ENCODE measurements at regions not wholly inside any gene's neighbourhood (a gene's known extent, or its start where the extent isn't known, plus 50 kb on each side); places are given as distances from the start of the nearest gene placed in this dataset.

DNA sequence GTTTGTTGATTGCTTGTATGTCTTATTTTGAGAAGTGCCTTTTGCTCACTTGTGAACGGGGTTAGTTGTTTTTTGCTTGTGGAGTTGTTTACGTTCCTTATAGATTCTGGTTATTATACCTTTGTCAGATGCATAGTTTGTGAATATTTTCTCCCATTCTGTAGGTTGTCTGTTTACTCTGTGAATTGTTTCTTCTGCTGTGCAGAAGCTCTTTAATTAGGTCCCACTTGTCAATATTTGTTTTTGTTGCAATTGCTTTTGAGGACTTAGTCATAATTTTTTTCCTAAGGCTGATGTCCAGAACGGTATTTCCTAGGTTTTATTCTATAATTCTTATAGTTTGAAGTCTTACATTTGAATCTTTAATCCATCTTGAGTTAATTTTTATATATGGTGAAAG, 285.3 kb upstream of the GADL1 start:
- TF ChIP-seq, protein P1, sequence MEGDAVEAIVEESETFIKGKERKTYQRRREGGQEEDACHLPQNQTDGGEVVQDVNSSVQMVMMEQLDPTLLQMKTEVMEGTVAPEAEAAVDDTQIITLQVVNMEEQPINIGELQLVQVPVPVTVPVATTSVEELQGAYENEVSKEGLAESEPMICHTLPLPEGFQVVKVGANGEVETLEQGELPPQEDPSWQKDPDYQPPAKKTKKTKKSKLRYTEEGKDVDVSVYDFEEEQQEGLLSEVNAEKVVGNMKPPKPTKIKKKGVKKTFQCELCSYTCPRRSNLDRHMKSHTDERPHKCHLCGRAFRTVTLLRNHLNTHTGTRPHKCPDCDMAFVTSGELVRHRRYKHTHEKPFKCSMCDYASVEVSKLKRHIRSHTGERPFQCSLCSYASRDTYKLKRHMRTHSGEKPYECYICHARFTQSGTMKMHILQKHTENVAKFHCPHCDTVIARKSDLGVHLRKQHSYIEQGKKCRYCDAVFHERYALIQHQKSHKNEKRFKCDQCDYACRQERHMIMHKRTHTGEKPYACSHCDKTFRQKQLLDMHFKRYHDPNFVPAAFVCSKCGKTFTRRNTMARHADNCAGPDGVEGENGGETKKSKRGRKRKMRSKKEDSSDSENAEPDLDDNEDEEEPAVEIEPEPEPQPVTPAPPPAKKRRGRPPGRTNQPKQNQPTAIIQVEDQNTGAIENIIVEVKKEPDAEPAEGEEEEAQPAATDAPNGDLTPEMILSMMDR (IDR thresholded peaks at IDR 0.05): no peak
- TF ChIP-seq POLR2AphosphoS5 (IDR thresholded peaks at IDR 0.05): no peak
